Smooth muscle cell (in vitro differentiated cells): ENCODE measurements at regions not wholly inside any gene's neighbourhood (a gene's known extent, or its start where the extent isn't known, plus 50 kb on each side); places are given as distances from the start of the nearest gene placed in this dataset.

Source experiments
- DNase-seq: peaks from one replicate; lab custom pipeline; 2025; ENCODE audit not compliant: unreplicated experiment; lab: John Stamatoyannopoulos, UW
- H2AFZ ChIP-seq: fragments of 200-600 bp; sonication (generic); 2 replicates; pipeline ENCODE4 v1.6.0; 2016; ENCODE audit warnings: antibody characterized with exemption, low read depth, mild to moderate bottlenecking
- H3F3A ChIP-seq: fragments of 200-600 bp; sonication (generic); 2 replicates; pipeline ENCODE4 v1.6.0; 2017; ENCODE audit warnings: antibody characterized with exemption, low read depth
- H3K27ac ChIP-seq: fragments of 200-600 bp; sonication (generic); 2 replicates; pipeline ENCODE4 v1.5.1; 2016; ENCODE audit warnings: low read depth, mild to moderate bottlenecking
- H3K27me3 ChIP-seq: fragments of 200-600 bp; sonication (generic); 2 replicates; pipeline ENCODE4 v1.6.1; 2016; ENCODE audit warnings: low read depth, mild to moderate bottlenecking
- H3K36me3 ChIP-seq: fragments of 200-600 bp; sonication (generic); 2 replicates; pipeline ENCODE4 v1.5.1; 2016; ENCODE audit warnings: low read depth
- H3K4me1 ChIP-seq: fragments of 200-600 bp; sonication (generic); 2 replicates; pipeline ENCODE4 v1.5.1; 2016; ENCODE audit warnings: low read depth
- H3K4me2 ChIP-seq: fragments of 200-600 bp; sonication (generic); 2 replicates; pipeline ENCODE4 v1.6.0; 2016; ENCODE audit warnings: mild to moderate bottlenecking
- H3K4me3 ChIP-seq: fragments of 200-600 bp; sonication (generic); 2 replicates; pipeline ENCODE4 v1.5.1; 2016; ENCODE audit warnings: mild to moderate bottlenecking
- H3K79me2 ChIP-seq: fragments of 200-600 bp; sonication (generic); 2 replicates; pipeline ENCODE4 v1.6.0; 2016; ENCODE audit warnings: low read depth, mild to moderate bottlenecking
- H3K9ac ChIP-seq: fragments of 200-600 bp; sonication (generic); 2 replicates; pipeline ENCODE4 v1.6.0; 2016; ENCODE audit warnings: low read depth
- H3K9me3 ChIP-seq: fragments of 200-600 bp; sonication (generic); replicated peaks from 2 replicates; pipeline ENCODE4 v1.5.1; 2016; ENCODE audit warnings: low read depth
- H4K20me1 ChIP-seq: fragments of 200-600 bp; sonication (generic); 2 replicates; pipeline ENCODE4 v1.6.0; 2016; ENCODE audit warnings: low read depth
- WGBS: methylation state at CpG from one replicate; pipeline ENCODE4 v1.1.7; 2016; ENCODE audit warnings: low lambda C conversion rate; 5-methylcytosine and 5-hydroxymethylcytosine counted together
- TF ChIP-seq, protein P1 (sequence below): fragments of 200-600 bp; sonication (generic); IDR thresholded peaks from 2 replicates; pipeline ENCODE4 v1.5.1; 2017; ENCODE audit warnings: borderline replicate concordance, mild to moderate bottlenecking, antibody characterized with exemption; ENCODE audit not compliant: insufficient read depth, poor library complexity, severe bottlenecking

DNA sequence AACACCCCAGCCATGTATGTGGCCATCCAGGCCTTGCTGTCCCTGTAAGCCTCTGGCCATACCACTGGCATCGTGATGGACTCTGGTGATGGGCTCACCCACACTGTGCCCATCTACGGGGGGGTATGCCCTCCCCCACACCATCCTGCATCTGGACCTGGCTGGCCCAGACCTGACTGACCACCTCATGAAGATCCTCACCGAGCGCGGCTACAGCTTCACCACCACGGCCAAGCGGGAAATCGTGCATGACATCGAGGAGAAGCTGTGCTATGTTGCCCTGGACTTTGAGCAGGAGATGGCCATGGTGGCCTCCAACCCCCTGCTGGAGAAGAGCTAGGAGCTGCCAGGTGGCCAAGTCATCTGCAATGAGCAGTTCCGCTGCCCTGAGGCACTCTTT is 80.4 kb upstream of the ZCCHC2 start:
- TF ChIP-seq, protein P1, sequence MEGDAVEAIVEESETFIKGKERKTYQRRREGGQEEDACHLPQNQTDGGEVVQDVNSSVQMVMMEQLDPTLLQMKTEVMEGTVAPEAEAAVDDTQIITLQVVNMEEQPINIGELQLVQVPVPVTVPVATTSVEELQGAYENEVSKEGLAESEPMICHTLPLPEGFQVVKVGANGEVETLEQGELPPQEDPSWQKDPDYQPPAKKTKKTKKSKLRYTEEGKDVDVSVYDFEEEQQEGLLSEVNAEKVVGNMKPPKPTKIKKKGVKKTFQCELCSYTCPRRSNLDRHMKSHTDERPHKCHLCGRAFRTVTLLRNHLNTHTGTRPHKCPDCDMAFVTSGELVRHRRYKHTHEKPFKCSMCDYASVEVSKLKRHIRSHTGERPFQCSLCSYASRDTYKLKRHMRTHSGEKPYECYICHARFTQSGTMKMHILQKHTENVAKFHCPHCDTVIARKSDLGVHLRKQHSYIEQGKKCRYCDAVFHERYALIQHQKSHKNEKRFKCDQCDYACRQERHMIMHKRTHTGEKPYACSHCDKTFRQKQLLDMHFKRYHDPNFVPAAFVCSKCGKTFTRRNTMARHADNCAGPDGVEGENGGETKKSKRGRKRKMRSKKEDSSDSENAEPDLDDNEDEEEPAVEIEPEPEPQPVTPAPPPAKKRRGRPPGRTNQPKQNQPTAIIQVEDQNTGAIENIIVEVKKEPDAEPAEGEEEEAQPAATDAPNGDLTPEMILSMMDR: no peak
- WGBS: 94% methylated on average over 10 of the region's 10 CpGs
- H4K20me1 ChIP-seq: no peaks in the 10 kb centered on the region
- H3K36me3 ChIP-seq: no peaks in the 10 kb centered on the region
- H2AFZ ChIP-seq: no peak overlapping the region
- H3K9ac ChIP-seq: no peak overlapping the region
- no peaks in the 10 kb centered on the region for H3K79me2 ChIP-seq
- H3K9me3 ChIP-seq: no peaks in the 10 kb centered on the region
- peaks cover 10% of the 10 kb centered on the region for H3K27me3 ChIP-seq
- H3K27ac ChIP-seq: no peak overlapping the region
- no peak overlapping the region for H3K4me2 ChIP-seq
- no peak overlapping the region for H3K4me3 ChIP-seq
- DNase-seq: no peak
- no peaks in the 10 kb centered on the region for H3F3A ChIP-seq
- H3K4me1 ChIP-seq: no peaks in the 10 kb centered on the region

DNA sequence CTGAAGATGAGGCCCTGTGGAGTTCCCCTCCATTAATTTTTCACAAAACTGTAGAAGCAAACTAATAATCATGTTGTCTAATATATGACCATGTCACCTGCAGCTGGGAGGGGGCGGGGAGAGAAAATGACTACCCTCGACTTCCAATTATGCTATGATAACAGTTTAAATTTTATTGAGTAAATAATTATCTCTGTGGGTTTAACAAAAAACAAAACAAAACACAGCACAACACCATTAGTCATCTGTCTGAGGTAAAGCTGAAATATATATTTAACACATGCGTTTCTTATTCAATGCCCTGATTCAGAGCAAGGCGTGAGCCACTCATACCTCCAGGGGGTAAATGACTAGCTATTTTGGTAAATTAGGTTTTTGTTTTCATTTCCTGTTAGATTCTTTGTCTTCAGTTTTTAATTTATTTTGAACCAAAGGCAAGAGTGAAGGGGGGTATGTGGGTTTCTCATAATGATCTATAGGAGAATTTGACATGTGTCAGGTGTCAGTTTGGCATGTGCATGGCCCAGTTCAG is 77.4 kb upstream of the ZCCHC2 start:
- no peaks in the 10 kb centered on the region for H3K36me3 ChIP-seq
- H3K27ac ChIP-seq: no peak overlapping the region
- H3F3A ChIP-seq: peaks cover 2% of the 10 kb centered on the region
- no peak overlapping the region for H3K9ac ChIP-seq
- peaks cover 16% of the 10 kb centered on the region for H3K27me3 ChIP-seq
- TF ChIP-seq, protein P1: no peak
- no peaks in the 10 kb centered on the region for H4K20me1 ChIP-seq
- no peak overlapping the region for H3K4me2 ChIP-seq
- no peaks in the 10 kb centered on the region for H3K9me3 ChIP-seq
- 77% methylated on average over 4 of the region's 4 CpGs for WGBS
- no peak for DNase-seq
- no peaks in the 10 kb centered on the region for H3K79me2 ChIP-seq
- H2AFZ ChIP-seq: no peak overlapping the region
- no peaks in the 10 kb centered on the region for H3K4me1 ChIP-seq
- H3K4me3 ChIP-seq: no peak overlapping the region

DNA sequence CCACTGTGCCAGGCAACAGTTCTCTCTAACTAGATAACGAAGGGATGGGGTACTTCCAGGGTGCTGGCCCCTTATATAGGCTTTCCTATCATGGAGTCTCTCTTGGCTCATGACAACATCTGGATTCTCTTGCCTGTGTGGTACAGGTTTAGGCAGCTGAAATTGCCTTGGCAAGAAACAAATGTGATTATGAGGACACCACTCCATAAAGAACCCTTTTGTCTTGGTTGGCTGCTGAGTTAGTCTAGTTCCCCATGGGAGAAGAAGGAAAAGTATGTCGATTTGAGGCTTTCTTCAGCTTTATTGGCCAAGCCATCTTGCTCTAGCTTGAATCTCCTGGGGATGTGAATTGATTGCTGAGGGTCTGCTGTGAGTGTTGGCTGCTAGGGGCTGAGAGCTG is 76.3 kb upstream of the ZCCHC2 start:
- H3K36me3 ChIP-seq: no peaks in the 10 kb centered on the region
- no peaks in the 10 kb centered on the region for H3K9me3 ChIP-seq
- H3K27ac ChIP-seq: no peak overlapping the region
- TF ChIP-seq, protein P1: no peak
- H3K4me1 ChIP-seq: no peaks in the 10 kb centered on the region
- peaks cover 5% of the 10 kb centered on the region for H3F3A ChIP-seq
- no peak overlapping the region for H3K4me3 ChIP-seq
- H3K79me2 ChIP-seq: no peaks in the 10 kb centered on the region
- H3K4me2 ChIP-seq: no peak overlapping the region
- no peak overlapping the region for H2AFZ ChIP-seq
- no peaks in the 10 kb centered on the region for H4K20me1 ChIP-seq
- H3K27me3 ChIP-seq: peaks cover 16% of the 10 kb centered on the region
- no peak for DNase-seq
- WGBS: 92% methylated on average over 2 of the region's 2 CpGs
- no peak overlapping the region for H3K9ac ChIP-seq

DNA sequence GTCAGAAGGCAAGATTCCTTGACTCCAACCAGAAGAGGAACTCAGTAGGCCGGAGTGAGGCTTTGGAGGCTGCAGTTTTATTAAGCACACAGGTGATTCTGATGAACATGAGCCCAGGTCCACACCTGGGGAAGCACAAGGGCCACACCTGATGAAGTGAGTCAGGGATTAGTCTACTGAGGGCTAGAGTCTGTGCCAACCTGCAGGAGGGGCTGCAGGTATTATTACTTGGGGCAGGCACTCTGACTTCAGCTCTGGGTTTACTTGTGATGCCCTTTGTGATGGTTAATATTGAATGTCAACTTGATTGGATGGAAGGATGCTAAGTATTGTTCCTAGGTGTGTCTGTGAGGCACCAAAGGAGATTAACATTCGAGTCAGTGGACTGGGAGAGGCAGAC is 75.2 kb upstream of the ZCCHC2 start:
- WGBS: 95% methylated on average over 2 of the region's 2 CpGs
- Histone ChIP-seq H3K4me1 (no peaks in the 10 kb centered on the region), H3K27ac (no peak overlapping the region), H4K20me1 (no peaks in the 10 kb centered on the region), H3K27me3 (peaks cover 16% of the 10 kb centered on the region), H3K36me3 (no peaks in the 10 kb centered on the region), H3K9ac (no peak overlapping the region), H3K79me2 (no peaks in the 10 kb centered on the region), H3F3A (peaks cover 5% of the 10 kb centered on the region), H3K9me3 (no peaks in the 10 kb centered on the region), H2AFZ (no peak overlapping the region), H3K4me3 (no peak overlapping the region), H3K4me2 (no peak overlapping the region)
- TF ChIP-seq, protein P1: no peak
- no peak for DNase-seq
